Calu3 (cell line): ENCODE measurements at regions not wholly inside any gene's neighbourhood (a gene's known extent, or its start where the extent isn't known, plus 50 kb on each side); places are given as distances from the start of the nearest gene placed in this dataset.

Source experiments
- BruUV-seq: library from RNA; stranded (reverse); fragments of 400-500 nt; replicated peaks from 2 replicates; lab custom pipeline; 2021; lab: Mats Ljungman, UMichigan
- CTCF ChIA-PET: fragments of 300-600 bp; sonication (Branson Sonifier 250); formaldehyde crosslinking; loops from one replicate; lab custom pipeline; 2022; ENCODE audit warnings: antibody characterized with exemption; lab: Charles Lee
- DNase-seq: peaks from one replicate; pipeline ENCODE4 v3.0.0; 2022
- H3K27ac Mint-ChIP-seq: one replicate; pipeline ENCODE4 v1.8.0; 2022; ENCODE audit warnings: mixed read lengths; ENCODE audit not compliant: unreplicated experiment
- H3K27me3 Mint-ChIP-seq: one replicate; pipeline ENCODE4 v1.8.0; 2022; ENCODE audit warnings: mixed read lengths; ENCODE audit not compliant: unreplicated experiment
- H3K36me3 Mint-ChIP-seq: one replicate; pipeline ENCODE4 v1.8.0; 2022; ENCODE audit warnings: mild to moderate bottlenecking, moderate library complexity, mixed read lengths; ENCODE audit not compliant: insufficient read depth, unreplicated experiment
- H3K4me1 Mint-ChIP-seq: one replicate; pipeline ENCODE4 v1.8.0; 2022; ENCODE audit warnings: mild to moderate bottlenecking, low read depth, mixed read lengths; ENCODE audit not compliant: unreplicated experiment
- H3K4me3 Mint-ChIP-seq: one replicate; pipeline ENCODE4 v1.8.0; 2022; ENCODE audit warnings: mild to moderate bottlenecking, low read depth, moderate library complexity, mixed read lengths; ENCODE audit not compliant: unreplicated experiment
- H3K9me3 Mint-ChIP-seq: one replicate; pipeline ENCODE4 v1.8.0; 2022; ENCODE audit warnings: low read depth, mixed read lengths; ENCODE audit not compliant: unreplicated experiment
- CTCF ChIP-seq: fragments of 200-600 bp; IDR thresholded peaks from one replicate; pipeline ENCODE4 v1.8.0; 2022; ENCODE audit warnings: antibody characterized with exemption; ENCODE audit not compliant: unreplicated experiment
- intact Hi-C: fragments of 100-400 bp; cut with micrococcal nuclease; formaldehyde crosslinking; loops from one replicate; pipeline ENCODE4 v1.10.0; 2022; ENCODE audit not compliant: unreplicated experiment

- Mint-ChIP-seq H3K4me3 (no peak overlapping the region), H3K4me1 (no peaks in the 10 kb centered on the region), H3K36me3 (no peaks in the 10 kb centered on the region), H3K27me3 (no peaks in the 10 kb centered on the region), H3K9me3 (peaks cover 5% of the 10 kb centered on the region), H3K27ac (no peak overlapping the region)
- BruUV-seq, result no TSS peak
- CTCF ChIA-PET, result no interaction called here
- TF ChIP-seq CTCF, result no peak
- DNase-seq, result no peak
- intact Hi-C loops, result no loop called here
Measured at GRCh38 chr1:232528472-232529089, 101.4 kb downstream of the SIPA1L2 start.

GRCh38 chr1:232524056-232524455 lies 105.9 kb downstream of the SIPA1L2 start:
- no peaks in the 10 kb centered on the region for H3K4me1 Mint-ChIP-seq
- no TSS peak for BruUV-seq
- H3K9me3 Mint-ChIP-seq, result no peaks in the 10 kb centered on the region
- intact Hi-C loops, result no loop called here
- CTCF ChIA-PET, result no interaction called here
- H3K4me3 Mint-ChIP-seq, result no peak overlapping the region
- no peak for DNase-seq
- H3K27me3 Mint-ChIP-seq, result no peaks in the 10 kb centered on the region
- no peak overlapping the region for H3K27ac Mint-ChIP-seq
- TF ChIP-seq CTCF, result no peak
- no peaks in the 10 kb centered on the region for H3K36me3 Mint-ChIP-seq

- Mint-ChIP-seq H3K36me3 (no peaks in the 10 kb centered on the region), H3K27me3 (no peaks in the 10 kb centered on the region), H3K9me3 (no peaks in the 10 kb centered on the region), H3K27ac (no peak overlapping the region), H3K4me3 (no peak overlapping the region), H3K4me1 (no peaks in the 10 kb centered on the region)
- CTCF ChIA-PET, result interaction anchor here (0.7 kb wide), 2 partner anchors 434 to 766 kb away, joined by 4 to 6 read pairs; no protein-coding TSS in a partner anchor
- intact Hi-C loops, result no loop called here
- no TSS peak for BruUV-seq
- TF ChIP-seq CTCF, result no peak
- no peak for DNase-seq
Measured at GRCh38 chr1:232522189-232522588, 107.7 kb downstream of the SIPA1L2 start.

- DNase-seq, result no peak
- Mint-ChIP-seq H3K4me3 (no peak overlapping the region), H3K27me3 (no peaks in the 10 kb centered on the region), H3K27ac (no peak overlapping the region), H3K4me1 (no peaks in the 10 kb centered on the region), H3K36me3 (no peaks in the 10 kb centered on the region), H3K9me3 (no peaks in the 10 kb centered on the region)
- CTCF ChIA-PET, result interaction anchor here (0.7 kb wide), 1 partner anchor 765 kb away, joined by 4 read pairs; no protein-coding TSS in a partner anchor
- intact Hi-C loops, result no loop called here
- no peak for TF ChIP-seq CTCF
- BruUV-seq, result no TSS peak
Measured at GRCh38 chr1:232521660-232522059, 108.3 kb downstream of the SIPA1L2 start.
